ENCODE measurements at regions not wholly inside any gene's neighbourhood (a gene's known extent, or its start where the extent isn't known, plus 50 kb on each side); places are given as distances from the start of the nearest gene placed in this dataset.

DNA sequence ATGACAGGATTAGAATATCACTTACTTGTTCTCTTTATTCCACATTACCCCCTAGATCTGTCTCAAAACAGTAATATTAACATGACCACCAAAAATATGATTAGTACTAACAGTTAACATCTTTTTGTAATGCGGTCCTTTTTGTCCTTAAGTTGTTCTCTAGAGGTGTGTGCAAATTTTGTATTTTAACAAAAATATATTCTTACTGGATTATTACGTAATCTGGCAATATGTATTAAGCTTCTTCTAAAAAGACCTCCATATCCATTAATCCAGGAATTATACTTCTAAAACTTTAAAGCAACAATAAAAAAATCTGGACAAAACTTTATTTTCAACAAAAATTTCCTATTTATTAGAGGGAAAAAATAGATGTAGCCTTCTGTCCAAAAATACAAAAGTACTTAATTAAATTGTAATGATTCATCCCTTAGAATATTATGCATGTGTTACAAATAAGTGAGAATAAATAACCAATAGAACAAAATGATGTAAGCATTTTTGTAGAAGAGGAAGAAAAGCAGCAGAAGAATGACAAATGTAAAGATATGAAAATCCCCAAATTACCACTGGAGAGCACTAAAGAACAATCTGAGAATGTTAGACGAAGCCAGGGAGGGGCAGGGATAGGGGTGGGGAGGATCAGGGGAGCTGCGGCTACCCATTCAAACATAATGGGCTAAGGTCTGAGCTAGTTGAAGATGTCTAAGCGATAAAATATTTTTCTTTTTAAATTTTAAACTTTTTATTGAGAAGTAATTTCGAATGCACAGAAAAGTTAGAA, 945.6 kb downstream of the MCTP2 start:
- in situ Hi-C loops (cut with MboI; ENCODE audit: low sequenced_read_pairs, unreplicated experiment), result no loop called here
- DNase-seq (ENCODE audit: low spot score), result no peak
- TF ChIP-seq, protein P1, sequence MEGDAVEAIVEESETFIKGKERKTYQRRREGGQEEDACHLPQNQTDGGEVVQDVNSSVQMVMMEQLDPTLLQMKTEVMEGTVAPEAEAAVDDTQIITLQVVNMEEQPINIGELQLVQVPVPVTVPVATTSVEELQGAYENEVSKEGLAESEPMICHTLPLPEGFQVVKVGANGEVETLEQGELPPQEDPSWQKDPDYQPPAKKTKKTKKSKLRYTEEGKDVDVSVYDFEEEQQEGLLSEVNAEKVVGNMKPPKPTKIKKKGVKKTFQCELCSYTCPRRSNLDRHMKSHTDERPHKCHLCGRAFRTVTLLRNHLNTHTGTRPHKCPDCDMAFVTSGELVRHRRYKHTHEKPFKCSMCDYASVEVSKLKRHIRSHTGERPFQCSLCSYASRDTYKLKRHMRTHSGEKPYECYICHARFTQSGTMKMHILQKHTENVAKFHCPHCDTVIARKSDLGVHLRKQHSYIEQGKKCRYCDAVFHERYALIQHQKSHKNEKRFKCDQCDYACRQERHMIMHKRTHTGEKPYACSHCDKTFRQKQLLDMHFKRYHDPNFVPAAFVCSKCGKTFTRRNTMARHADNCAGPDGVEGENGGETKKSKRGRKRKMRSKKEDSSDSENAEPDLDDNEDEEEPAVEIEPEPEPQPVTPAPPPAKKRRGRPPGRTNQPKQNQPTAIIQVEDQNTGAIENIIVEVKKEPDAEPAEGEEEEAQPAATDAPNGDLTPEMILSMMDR (IDR thresholded peaks at IDR 0.05; ENCODE audit: borderline replicate concordance, control extremely low read depth, extremely low read depth, insufficient read depth, missing control alignments), result no peak

DNA sequence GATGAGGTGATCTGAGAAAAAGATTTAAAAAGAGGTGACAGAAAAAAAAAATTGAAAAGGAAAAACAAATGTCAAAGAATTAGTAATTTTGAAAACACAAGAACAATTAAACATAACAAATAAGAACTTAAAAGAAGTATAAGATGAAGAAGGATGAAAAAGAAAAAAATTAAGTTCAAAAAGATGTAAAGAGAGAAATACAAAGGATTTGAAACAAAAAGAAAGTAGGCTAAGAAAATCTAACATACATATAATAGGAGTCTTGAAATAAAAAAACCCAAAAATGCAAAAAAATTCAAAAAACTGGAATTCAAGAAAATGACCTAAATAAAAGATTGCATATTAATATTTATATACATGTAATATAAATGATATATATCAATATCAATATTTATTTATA, 949.2 kb downstream of the MCTP2 start:
- DNase-seq (ENCODE audit: low spot score), result no peak
- in situ Hi-C loops (cut with MboI; ENCODE audit: low sequenced_read_pairs, unreplicated experiment), result no loop called here
- TF ChIP-seq, protein P1 (IDR thresholded peaks at IDR 0.05; ENCODE audit: borderline replicate concordance, control extremely low read depth, extremely low read depth, insufficient read depth, missing control alignments), result no peak

DNA sequence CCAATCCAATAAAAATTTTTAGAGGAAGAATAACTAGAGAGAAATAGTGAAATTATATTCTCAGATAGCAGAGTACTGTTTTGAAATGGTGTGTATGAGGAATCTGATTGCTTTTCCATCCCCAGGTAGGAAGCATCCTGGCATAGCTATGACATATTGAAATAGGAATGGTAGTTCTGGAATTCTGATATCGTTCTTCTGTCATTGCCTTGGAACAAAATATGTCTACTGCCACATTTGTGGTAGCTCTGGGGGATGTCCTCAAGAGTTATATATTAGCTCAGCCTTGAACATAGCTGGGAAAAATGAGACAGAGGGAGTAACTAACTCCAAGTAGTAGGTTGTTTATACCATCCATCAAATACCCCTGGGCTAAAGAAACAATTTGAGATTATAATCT, 950.7 kb downstream of the MCTP2 start:
- no peak for DNase-seq (ENCODE audit: low spot score)
- in situ Hi-C loops (cut with MboI; ENCODE audit: low sequenced_read_pairs, unreplicated experiment), result no loop called here
- TF ChIP-seq, protein P1 (IDR thresholded peaks at IDR 0.05; ENCODE audit: borderline replicate concordance, control extremely low read depth, extremely low read depth, insufficient read depth, missing control alignments), result no peak

DNA sequence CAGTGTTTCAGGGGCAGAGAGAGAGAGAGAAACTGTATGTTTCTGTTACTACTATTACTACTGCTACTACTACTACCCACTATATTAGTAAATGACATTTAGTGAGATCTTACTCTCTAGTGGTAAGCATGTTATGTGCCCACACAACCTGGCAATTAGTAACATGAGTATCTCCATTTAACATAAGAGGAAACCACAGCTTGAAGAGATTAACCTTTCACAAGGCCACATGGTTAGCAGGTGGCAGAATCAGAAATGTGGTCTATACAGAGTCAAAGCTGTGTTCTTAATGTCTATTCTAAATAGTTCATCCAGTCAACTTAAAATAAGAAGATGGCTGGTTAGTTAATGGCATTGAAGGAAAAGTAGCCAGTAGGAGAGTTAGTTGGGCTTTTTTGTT, 961.6 kb downstream of the MCTP2 start:
- DNase-seq (ENCODE audit: low spot score), result no peak
- in situ Hi-C loops (cut with MboI; ENCODE audit: low sequenced_read_pairs, unreplicated experiment), result no loop called here
- TF ChIP-seq, protein P1 (IDR thresholded peaks at IDR 0.05; ENCODE audit: borderline replicate concordance, control extremely low read depth, extremely low read depth, insufficient read depth, missing control alignments), result no peak

DNA sequence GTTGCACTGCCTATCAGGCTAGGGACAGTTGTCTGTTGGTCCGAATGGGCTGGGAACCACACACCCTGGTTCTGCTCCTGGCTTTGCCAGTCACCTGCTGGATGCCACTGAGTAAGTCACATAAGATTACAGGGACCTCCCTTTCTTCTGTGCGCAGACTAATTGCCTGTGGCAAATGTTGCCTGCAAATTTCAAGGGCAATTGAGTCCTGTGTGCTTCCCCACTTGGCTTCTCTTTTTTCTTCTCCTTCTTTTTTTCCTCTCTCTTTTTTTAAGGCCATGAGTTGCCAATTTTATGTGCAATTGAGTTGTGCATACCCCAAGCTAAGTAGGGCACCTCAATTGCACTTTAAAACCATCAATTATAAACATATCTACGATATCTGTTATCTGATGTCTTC, 963.4 kb downstream of the MCTP2 start:
- in situ Hi-C loops (cut with MboI; ENCODE audit: low sequenced_read_pairs, unreplicated experiment), result no loop called here
- TF ChIP-seq, protein P1 (IDR thresholded peaks at IDR 0.05; ENCODE audit: borderline replicate concordance, control extremely low read depth, extremely low read depth, insufficient read depth, missing control alignments), result no peak
- DNase-seq (ENCODE audit: low spot score), result no peak

DNA sequence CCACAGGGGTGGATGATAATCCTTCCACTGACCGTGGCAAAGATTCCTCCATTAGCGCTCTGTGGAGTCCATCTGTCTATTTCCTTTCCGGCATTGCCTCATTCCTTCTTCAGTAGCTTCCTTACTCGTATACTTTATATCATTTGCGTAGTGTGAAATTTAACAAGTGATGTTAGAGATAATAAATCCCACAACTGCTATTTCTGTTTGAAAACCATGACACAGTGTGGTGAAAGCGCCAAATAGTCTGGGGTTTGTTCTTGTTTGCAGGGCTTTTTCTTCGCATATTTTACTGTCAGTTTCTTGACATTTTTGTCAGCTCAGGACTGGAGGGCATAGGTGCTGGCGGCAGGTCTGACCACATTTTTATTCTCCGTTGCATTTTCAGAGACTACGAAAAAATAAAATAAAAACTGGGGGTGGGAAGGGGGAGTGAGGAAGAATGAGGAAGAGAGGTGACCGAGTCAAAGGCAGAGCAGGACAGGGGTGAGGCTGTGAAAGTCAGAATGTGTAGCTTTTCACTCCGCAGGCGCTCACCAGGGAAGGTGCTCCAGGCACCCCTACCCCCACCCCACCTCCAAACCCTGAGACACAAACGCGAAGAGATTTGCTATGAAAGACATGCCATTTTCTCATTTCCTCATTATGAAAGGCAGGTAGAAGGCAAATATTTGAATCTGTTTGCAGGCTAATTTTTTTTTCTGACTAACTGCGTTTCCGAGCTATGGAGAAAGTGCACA, 965.0 kb downstream of the MCTP2 start:
- in situ Hi-C loops (cut with MboI; ENCODE audit: low sequenced_read_pairs, unreplicated experiment), result no loop called here
- no peak for DNase-seq (ENCODE audit: low spot score)

More for the DNA sequence above, 965.0 kb downstream of the MCTP2 start:
- TF ChIP-seq, protein P1 (IDR thresholded peaks at IDR 0.05; ENCODE audit: borderline replicate concordance, control extremely low read depth, extremely low read depth, insufficient read depth, missing control alignments), result no peak
